HFF-Myc (cell line): ENCODE measurements at regions not wholly inside any gene's neighbourhood (a gene's known extent, or its start where the extent isn't known, plus 50 kb on each side); places are given as distances from the start of the nearest gene placed in this dataset.
A peak's percentile ranks its signal among the peaks of the same experiment; 100 is the strongest.

Source experiments
- DNase-seq: peaks from one replicate; pipeline ENCODE4 v3.0.0-alpha.2; 2011; ENCODE audit warnings: low read depth; ENCODE audit errors: extremely low read depth
- H3K4me3 ChIP-seq: replicated peaks from 2 replicates; pipeline ENCODE4 v1.5.1; 2011; ENCODE audit warnings: low read depth, mild to moderate bottlenecking, control low read depth, low read length
- CTCF ChIP-seq: IDR thresholded peaks from 2 replicates; pipeline ENCODE4 v1.5.1; 2012; ENCODE audit warnings: mild to moderate bottlenecking, low read depth, low read length, control low read depth; ENCODE audit errors: missing control alignments

- peak; percentile 0 for DNase-seq
Measured at GRCh38 chr7:123367484-123368122, 166.8 kb downstream of the IQUB start.

GRCh38 chr7:123367031-123367430 is 167.3 kb upstream of the SLC13A1 start:
- no peak for TF ChIP-seq CTCF
- DNase-seq = no peak
- H3K4me3 ChIP-seq = no peak overlapping the region

More at GRCh38 chr7:123367484-123368122, 166.8 kb downstream of the IQUB start:
- peak; percentile 35 for TF ChIP-seq CTCF
- H3K4me3 ChIP-seq = no peak overlapping the region

GRCh38 chr7:123366626-123367025 is 166.9 kb upstream of the SLC13A1 start:
- no peak overlapping the region for H3K4me3 ChIP-seq
- no peak for TF ChIP-seq CTCF
- no peak for DNase-seq

- no peak for TF ChIP-seq CTCF
- H3K4me3 ChIP-seq = no peak overlapping the region
- DNase-seq = no peak
Measured at GRCh38 chr7:123360631-123361030, 160.9 kb upstream of the SLC13A1 start.

- no peak for DNase-seq
- H3K4me3 ChIP-seq = no peak overlapping the region
- no peak for TF ChIP-seq CTCF
Measured at GRCh38 chr7:123355576-123356190, 155.9 kb upstream of the SLC13A1 start.

GRCh38 chr7:123352973-123353372 is 153.2 kb upstream of the SLC13A1 start:
- no peak for TF ChIP-seq CTCF
- DNase-seq = no peak
- H3K4me3 ChIP-seq = no peak overlapping the region
